SK-MEL-5 (cell line): ENCODE measurements at regions not wholly inside any gene's neighbourhood (a gene's known extent, or its start where the extent isn't known, plus 50 kb on each side); places are given as distances from the start of the nearest gene placed in this dataset.

Source experiments
- DNase-seq: peaks from one replicate; pipeline ENCODE4 v3.0.0-alpha.2; 2016; ENCODE audit warnings: low read depth, low spot score
- in situ Hi-C: cut with HindIII; loops from 2 replicates; pipeline ENCODE4 v1.10.0; 2016; ENCODE audit warnings: low sequenced_read_pairs, high pct_unique_total_duplicates, low pct_unique_long_range_greater_than_20kb

- DNase-seq, result no peak
- in situ Hi-C loops, result no loop called here
Observed at GRCh38 chr18:24553571-24554285, 93.3 kb downstream of the HRH4 start.

- in situ Hi-C loops, result no loop called here
- DNase-seq, result no peak
Observed at GRCh38 chr18:24558403-24558802, 98.0 kb downstream of the HRH4 start.

DNA sequence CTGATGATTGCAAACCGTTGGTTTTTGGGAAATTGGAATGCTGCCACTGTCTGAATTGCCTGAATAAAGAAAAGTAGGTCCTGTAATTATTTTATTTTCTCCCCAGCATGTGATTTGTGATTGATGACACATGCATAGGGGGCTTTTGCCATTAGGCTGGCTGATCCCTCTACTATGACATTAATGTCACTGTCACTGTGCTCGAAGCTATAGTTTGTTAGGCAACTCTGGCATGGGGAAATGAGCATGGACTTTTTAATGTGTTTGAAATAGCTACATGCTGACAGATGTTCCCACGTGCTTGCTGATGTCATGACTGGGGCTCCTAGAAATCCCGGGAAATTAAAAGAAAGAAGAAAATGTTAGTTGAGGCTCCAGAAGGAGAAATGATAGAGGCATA is 99.1 kb downstream of the HRH4 start:
- in situ Hi-C loops, result no loop called here
- no peak for DNase-seq

DNA sequence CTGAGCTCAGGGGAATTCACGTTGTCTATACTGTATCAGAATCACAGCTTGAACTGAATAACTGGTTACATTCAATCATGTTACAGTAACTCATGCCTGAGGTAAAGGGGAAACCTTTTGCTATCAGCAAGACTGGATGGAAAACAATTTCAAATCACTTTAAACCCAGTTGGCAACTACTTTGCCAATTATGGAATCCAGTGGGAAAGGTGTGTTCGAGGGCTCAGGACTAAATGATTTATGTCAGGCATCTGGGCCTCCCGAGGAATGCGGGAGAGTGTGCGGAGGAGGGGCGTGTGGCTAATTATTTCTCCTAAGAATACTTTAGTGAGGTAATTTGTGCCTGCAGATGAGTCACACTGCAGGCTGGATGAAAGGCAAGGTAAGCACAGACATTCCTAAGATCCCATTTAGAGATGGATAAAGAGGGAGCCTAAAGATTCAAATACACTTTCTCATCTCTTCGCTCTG is 100.1 kb downstream of the HRH4 start:
- in situ Hi-C loops, result no loop called here
- DNase-seq, result no peak

GRCh38 chr18:24561369-24561965 is 101.0 kb downstream of the HRH4 start:
- in situ Hi-C loops, result no loop called here
- no peak for DNase-seq

- no peak for DNase-seq
- in situ Hi-C loops, result no loop called here
Observed at GRCh38 chr18:24567199-24567598, 106.8 kb downstream of the HRH4 start.

GRCh38 chr18:24570716-24571115 is 110.3 kb downstream of the HRH4 start:
- in situ Hi-C loops, result no loop called here
- DNase-seq, result no peak

- DNase-seq, result no peak
- in situ Hi-C loops, result no loop called here
Observed at GRCh38 chr18:24582771-24583170, 122.3 kb downstream of the HRH4 start.

GRCh38 chr18:24584205-24584604 is 123.8 kb downstream of the HRH4 start:
- in situ Hi-C loops, result no loop called here
- DNase-seq, result no peak

GRCh38 chr18:24584813-24585212 is 124.4 kb downstream of the HRH4 start:
- in situ Hi-C loops, result no loop called here
- no peak for DNase-seq

GRCh38 chr18:24585996-24586566 is 125.6 kb downstream of the HRH4 start:
- no peak for DNase-seq

DNA sequence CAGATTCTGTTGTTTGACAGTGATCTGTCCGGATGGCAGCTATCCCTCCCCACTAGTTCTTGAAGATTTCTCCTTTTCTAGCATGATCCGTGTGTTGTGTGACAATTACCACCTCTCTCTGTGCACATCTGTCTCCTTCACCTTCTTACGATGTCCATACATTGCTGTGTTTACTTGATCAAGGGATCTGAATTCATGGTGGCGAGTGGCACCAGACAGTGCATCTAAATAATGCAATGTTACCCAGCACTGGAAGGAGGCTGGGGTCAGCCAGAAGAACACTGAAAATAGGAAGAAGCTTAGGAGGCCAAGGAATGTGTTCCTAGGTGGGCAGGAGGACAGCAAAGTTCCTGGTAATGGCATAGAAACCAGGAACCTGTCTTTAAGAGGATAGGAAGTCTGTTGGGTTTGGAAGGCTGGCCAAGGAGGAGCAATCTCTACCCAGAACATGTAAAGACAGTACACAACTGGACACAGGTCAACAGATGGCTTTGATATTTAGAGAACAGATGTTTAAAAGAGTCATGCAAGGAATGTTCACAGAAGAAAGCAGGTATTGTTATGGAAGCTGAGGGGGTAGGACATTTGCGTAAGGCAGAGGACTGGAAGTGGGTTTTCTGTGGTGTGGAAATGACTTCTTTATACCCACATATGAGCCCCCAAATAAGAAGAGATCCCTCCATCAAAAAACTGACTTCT is 126.4 kb downstream of the HRH4 start:
- in situ Hi-C loops, result no loop called here
- DNase-seq, result no peak

More at GRCh38 chr18:24585996-24586566, 125.6 kb downstream of the HRH4 start:
- in situ Hi-C loops, result no loop called here

DNA sequence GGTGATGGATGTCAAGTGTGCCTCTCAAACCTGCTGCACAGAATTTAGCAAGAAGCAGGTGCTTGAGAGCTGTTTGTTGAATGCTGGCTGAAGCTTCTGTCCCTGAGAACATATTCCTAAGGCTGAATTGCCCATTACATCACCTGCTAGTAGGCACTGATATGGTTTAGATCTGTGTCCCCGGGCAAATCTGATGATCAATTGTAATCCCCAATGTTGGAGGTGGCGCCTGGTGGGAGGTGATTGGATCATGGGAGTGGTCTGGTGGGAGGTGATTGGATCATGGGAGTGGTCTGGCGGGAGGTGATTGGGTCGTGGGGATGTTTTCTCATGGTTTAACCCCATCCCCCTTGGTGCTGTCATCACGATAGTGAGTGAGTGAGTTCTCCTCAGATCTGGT is 128.0 kb downstream of the HRH4 start:
- in situ Hi-C loops, result no loop called here

GRCh38 chr18:24590946-24591345 is 130.5 kb downstream of the HRH4 start:
- DNase-seq, result no peak
- in situ Hi-C loops, result no loop called here

More for the DNA sequence above, 128.0 kb downstream of the HRH4 start:
- no peak for DNase-seq

GRCh38 chr18:24593401-24593800 is 133.0 kb downstream of the HRH4 start:
- in situ Hi-C loops, result no loop called here

DNA sequence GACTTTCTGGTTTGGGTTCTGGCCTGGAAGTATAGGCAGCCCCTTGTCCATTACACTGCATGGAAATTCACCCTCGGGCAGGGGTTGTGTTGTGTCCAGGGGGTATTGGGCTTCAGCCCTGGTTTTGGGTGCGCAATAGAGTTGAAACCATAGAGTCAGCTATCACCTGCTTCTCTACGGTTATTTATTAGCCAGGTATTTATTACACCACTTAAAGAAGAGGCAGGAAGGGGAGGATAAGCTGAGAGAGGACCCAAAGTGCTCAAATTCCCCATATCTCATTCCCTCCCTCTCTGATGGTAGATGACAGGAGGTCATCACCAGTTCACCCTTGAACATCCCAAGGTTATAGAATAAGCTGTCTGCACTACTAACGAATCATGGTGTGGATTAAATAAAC is 133.4 kb downstream of the HRH4 start:
- DNase-seq, result no peak
- in situ Hi-C loops, result no loop called here

More at GRCh38 chr18:24593401-24593800, 133.0 kb downstream of the HRH4 start:
- no peak for DNase-seq

GRCh38 chr18:24595561-24596031 is 135.2 kb downstream of the HRH4 start:
- no peak for DNase-seq
- in situ Hi-C loops, result no loop called here

- DNase-seq, result peak; percentile 79
- in situ Hi-C loops, result no loop called here
Observed at GRCh38 chr18:24600076-24600654, 139.7 kb downstream of the HRH4 start.
